ENCODE measurements at regions not wholly inside any gene's neighbourhood (a gene's known extent, or its start where the extent isn't known, plus 50 kb on each side); places are given as distances from the start of the nearest gene placed in this dataset.
"Not testable (repeated sequence)": the region's sequence is repeated elsewhere in the genome, so short reads cannot be mapped to it uniquely, and the experiment has no call there.

DNA sequence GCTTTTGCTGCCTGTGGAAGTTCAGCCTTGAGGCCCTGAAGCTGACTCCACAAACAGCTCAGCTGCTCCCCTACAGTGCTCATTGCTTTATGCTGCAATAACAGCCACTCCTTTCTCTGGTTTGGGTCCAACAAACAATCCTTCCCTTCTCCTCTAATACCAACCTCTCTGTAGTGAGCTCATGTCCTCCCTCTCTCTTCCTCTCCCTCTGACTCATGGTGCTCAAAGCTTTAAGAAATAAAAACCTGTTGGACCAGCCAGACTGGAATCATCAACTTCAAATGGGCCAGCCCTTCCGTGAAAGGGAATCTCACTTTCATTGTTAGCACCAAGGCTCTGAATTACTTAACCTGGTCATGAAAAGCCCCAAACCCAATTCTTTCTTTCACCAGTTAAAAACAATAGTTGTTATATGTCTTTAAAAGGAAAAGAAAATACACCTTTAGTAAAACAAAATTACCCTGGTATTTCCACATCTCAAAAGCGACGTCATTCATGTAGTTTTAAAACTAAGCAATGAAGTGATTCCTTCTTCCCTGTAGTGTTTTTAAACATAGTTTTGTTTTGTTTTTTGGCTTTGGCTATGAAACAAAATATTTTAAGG lies 126.4 kb downstream of the DUSP6 start:
- DNase-seq, result peak in 1 of 4 experiments; percentile 22

DNA sequence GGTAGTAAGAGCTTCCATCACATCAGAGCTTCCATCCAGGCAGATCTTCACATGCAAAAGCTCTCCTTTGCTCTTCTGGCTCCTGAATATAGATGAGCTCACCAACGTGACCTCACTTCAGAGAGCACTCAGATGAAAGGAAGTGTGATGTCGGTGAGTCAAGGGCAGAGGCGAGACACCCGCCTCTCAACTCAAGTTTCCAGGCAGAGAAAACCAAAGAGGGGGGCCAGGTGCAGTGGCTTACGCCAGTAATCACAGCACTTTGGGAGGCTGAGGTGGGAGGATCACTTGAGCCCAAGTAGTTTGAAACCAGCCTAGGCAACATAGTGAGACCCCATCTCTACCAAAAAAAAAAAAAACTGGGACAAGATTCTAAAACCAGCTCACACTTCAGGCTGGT lies 126.9 kb downstream of the DUSP6 start:
- peak; percentile 19 to 35 (median 22) for DNase-seq

DNA sequence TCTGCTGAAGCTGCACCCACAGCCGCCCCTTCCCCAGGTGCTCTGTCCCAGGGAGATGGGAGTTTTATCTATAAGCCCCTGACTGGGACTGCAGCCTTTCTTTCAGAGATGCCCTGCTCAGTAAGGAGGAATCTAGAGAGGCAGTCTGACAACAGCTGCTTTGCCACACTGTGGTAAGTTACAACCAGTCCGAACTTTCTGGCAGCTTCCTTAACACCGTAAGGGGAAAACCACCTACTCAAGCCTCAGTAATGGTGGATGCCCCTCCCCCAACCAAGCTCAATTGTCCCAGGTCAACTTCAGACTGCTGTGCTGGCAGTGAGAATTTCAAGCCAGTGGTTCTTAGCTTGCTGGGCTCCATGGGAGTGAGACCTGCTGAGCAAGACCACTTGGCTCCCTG lies 129.7 kb downstream of the DUSP6 start:
- DNase-seq, result not testable (repeated sequence)

DNA sequence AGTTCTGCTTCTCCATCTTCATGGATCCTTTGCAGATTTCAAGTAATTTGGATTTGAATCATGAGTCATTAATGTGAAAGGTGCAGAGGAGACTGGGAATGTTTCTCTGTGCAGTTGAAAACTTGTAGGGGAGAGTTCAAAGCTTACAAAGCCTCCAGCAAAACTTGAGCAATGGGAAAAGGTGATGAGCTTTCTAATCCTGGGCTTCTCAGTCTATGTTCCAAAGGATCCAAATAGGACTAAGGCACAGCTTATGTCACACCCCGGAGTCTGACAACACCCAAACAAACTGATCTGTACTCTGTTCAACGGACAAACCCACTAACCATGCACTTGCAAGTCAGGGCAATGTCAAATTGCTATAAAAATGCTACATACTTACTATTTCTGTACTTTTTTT lies 134.8 kb downstream of the DUSP6 start:
- DNase-seq, result no peak

DNA sequence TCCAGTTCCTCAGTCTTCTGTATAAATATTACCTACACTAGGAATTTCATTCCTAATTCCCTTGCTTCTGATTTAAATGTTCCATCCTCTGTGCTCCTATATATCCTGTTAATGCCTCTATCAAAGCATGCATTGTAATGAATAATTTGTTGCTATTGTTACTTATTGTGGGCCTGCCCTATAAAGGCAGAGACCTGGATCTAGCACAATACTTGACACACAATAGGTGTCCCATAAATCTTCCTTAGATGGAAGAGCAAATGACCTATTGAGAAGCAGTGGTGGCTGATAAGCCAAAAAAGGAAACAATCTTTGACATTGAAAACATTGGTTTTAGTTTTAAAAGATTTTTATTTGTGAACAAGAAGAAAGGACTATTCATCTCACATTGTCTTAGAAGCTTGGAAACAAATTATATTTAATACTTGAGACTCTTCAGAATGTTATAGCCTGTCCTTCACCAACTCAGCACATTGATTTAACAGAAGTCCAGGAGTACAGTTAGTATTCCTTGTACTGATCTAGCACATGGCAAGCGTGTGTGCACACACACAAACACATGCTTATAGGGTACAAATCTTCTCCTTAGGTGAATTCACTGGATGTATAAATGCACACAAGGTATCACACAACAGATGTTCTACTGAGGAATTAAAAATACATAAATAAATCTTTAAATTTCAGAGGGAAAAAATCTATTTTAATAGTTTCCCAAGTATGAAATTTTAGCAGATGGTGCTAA lies 135.9 kb downstream of the DUSP6 start:
- no peak for DNase-seq

DNA sequence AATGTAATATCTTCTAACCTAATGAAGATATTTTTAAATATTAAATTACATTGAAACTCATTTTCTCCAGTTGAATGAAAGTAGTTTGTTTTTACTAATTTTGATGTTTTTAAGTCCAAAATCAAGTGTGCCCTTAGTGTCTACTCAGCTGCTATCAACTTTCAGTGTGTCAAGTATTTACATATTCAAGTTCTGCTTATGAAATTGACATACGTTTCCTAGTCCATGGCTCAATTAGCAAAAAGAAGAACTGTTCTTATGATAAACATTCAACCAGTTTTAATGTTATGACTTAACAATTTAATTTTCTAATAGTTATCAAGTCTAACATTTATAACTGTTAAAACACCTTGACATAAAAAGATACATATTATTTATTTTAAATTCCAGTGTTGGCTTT lies 137.1 kb downstream of the DUSP6 start:
- no peak for DNase-seq

DNA sequence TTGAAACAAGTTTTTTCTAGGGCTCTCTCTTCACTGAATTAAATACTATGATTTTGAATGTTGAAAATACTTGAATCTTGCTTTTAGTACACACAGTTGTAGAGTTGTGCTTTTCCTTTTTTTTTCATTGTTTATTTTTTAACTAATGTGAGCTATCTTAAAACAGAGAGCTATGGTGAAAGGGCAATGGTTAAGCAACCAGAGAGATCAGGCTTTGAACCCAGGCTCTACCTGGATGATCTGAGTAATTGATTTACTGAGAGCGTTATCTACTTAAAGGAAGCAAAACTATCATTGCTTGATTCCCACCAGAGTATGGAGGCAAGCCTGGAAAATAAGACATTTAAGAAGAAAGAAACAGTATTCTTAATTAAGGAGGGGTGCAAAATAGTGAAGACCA lies 138.6 kb downstream of the DUSP6 start:
- no peak for DNase-seq

DNA sequence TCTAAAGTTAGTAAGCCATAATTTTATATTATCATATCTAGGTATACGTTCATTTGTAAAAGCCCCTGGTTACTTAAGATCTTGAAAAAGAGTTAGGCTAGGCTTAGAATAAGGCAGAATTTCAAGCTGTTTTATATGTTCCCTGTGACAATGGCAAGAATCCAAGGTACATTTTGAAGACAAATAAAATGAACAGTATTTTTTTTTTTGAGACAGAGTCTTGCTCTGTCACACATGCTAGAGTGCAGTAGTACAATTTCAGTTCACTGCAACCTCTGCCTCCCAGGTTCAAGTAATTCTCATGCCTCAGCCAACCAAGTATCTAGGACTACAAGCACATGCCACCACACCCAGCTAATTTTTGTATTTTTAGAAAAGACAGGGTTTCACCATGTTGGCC lies 139.2 kb downstream of the DUSP6 start:
- no peak for DNase-seq

DNA sequence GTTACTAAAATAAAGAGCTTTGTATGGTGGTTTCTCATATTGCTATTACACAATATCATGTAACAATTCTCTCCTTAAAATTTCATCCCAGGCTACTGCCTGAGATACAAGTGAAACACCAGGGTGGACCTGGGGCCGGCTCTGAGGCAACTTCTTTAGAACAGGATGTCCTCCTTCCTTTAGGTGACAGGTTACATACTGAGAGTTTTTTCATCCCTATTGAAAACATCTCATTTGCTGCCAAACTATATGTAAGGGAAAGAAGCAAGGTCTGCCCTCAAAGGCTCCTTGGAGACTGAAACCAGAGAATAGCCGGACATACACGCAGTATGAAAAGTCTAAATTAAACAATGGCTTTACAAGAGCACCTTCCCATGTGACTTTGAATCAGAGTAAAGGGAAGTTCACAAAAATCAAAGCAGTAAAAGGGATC lies 139.9 kb downstream of the DUSP6 start:
- no peak for DNase-seq

DNA sequence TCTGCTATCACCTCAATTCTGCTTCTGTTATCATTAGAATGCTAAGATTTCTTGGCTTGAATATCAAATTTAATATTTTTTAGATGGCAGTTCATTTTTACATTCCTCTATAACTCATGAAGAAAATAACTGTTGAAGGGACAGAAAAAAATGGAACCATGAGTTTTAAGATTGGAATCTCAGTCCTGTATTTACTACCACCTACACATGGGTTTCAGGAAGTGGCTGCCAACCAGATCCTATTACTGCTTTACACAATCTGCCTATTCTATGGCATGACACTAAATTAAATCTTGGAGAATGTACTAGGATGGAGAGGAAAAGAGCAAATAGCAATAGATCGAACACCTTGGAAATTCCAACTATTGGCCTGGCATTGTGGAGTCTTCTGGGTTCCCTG lies 140.8 kb downstream of the DUSP6 start:
- DNase-seq, result no peak

DNA sequence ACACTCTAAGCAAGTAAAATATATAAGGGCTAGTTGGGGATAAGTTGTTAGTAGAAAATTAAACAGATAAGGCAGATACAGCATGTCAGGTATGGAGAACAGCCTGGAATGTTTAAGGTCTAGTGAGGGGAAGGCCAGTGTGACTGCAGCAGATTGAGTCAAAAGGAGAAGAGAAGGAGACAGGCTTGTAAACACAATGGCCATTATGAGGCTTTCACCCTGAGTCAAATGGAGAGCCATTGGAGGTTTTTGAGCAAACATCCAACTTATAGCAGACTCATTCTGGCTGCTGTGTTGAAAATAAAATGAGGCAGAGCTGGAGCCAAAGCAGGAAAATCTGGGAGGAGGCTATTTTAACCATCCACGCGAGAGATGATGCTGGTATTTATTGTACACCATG lies 142.0 kb downstream of the DUSP6 start:
- no peak for DNase-seq

DNA sequence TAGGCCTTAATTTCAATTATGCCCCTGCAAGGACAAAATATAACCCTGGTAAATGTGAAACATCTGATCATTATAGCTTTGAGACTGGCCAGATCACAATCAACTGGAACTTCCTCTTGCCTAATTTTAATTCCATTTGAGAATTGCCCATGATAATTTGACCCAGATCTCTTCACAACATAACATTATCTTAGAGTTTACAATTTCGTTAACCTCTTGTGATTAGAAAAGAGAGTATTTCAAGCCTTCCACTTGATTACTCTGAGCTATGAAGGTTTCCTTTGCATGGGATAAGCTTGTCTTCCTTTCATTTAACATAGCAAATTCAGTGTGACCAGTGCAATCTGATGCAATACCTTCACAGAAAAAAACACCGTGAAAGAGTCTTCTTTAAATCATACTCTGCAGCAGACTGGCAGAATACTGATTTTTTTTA lies 143.6 kb downstream of the DUSP6 start:
- DNase-seq, result no peak

DNA sequence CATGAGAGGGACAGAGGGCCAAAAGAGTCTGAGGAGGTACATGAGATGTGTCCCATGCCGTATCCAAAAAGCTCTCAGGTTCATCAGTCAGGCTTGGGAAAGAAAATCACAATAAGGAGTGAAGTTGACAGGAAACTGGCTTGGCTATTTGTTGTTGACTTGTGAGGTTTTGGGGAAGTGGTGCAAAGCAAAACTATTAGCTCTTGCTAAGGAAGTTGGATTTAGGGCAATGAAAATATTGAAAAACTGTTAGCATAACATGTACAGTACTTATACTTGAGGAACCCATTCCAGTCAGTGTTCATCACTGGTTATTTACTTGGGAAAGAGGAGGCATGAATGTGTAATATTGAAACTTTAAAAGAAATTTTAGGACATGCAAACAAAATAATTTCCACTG lies 145.9 kb downstream of the DUSP6 start:
- no peak for DNase-seq

DNA sequence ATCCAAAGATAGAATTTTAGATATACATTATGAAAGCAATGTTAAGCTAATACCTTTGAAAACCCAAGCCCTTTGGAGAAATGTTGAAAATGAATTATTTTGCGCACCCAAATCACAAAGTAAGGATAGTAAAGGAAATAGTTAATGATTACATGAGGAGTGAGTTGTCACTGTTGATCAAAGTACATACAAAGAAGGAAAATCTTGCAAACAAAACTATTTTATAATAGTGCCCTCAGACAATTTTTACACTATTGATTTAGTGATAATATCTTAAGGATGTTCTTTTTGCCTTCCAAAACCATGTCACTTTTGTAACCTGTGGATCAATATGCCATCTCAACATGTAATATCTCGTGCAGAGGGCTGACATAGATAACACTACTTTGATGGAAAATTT lies 146.8 kb downstream of the DUSP6 start:
- no peak for DNase-seq

DNA sequence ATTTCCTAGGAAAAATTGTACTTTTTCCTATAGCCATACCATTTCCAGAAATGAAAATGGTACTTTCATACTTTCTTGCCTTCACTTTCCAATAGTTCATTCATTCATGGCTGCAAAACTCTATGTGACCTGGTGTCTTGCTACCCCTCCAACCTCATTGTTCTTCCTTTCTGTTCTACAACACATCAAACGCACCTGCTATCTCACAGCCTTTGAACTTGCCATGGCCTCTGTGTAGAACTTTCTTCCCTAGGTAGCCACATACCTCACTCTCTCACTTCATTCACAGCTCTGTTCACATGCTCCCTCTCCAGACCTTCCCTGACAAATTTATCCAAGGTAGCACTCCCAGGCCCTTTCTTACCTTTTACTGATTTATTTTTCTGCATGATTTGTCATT lies 149.2 kb downstream of the DUSP6 start:
- DNase-seq, result no peak

DNA sequence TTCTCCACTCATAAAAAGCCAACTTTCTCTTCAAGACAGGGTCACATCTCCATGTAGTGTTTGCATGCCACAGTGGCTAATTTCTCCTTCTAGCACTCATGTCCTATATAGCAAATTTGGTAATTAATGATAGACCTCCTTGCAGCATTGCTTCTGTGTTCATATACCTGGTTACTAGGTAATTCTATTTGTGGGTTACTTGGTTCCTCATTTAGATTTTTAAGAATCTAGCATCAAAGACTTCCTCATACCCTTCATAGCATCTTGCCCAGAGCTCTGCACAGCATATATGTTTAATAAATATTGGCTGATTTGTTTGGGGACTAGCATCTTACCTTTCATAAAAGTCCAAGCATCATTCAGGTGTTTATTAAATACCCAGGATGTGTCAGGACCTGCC lies 152.1 kb downstream of the DUSP6 start:
- DNase-seq, result no peak

DNA sequence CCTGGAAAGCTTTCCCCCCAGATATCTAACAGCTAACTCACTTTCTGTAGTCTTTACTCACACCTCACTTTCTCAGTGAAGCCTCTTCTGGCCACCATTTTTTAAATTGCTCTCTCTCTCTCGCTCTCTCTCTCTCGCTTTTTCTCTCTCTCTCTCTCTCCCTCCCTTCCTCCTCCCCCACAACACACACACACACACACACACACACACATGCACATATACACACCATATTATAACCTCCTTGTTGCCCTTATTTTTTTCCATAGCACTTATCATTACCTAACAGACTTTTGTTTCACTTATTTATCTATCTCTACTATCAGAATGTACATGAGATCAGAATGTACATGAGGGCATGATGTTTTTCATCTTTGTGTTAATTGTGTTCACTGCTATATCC lies 156.8 kb downstream of the DUSP6 start:
- DNase-seq, result no peak

DNA sequence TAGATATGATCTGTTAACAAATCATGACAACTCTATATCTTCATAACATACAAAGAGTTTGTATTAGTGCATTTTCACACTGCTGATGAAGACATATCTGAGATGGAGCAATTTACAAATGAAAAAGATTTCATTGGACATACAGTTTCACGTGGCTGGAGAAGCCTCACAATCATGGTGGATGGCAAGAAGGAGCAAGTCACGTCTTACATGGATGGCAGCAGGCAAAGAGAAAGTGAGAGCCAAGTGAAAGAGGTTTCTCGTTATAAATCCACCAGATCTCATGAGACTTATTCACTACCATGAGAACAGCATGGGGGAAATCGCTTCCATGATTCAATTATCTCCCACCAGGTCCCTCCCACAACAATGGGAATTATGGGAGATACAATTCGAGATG lies 157.6 kb downstream of the DUSP6 start:
- no peak for DNase-seq

DNA sequence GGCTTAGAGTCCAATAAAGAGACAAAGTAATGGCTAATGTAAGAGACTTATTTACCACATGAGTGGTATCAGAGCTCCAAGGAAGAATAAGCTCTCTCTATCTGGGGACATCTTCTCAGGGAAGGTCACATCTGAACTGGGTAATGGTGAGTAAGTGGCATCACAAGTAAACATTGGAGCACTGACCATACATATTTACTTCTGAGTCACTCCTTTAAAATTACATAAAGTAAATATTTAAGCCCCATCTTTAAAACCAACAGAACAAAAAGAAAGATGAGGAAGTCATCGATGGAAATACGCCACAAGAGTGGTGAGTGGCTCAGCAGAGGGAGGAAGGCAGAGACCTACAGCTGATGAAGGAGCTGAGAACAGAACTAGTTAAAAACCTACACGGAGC lies 159.9 kb downstream of the DUSP6 start:
- no peak for DNase-seq

DNA sequence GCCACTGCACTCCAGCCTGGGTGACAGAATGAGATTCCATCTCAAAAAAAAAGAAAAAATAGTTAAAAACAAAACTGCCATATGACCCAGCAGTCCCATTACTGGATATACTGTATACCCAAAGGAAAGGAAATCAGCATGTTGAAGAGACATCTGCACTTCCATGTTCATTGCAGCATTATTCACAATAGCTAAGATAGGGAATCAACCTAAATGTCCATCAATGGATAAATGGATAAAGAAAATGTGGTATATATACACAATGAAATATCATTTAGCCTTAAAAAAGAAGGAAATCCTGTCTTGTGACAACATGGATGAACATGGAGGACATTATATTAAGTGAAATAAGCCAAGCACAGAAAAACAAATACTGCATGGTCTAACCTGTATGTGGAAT lies 160.7 kb downstream of the DUSP6 start:
- DNase-seq, result not testable (repeated sequence)

DNA sequence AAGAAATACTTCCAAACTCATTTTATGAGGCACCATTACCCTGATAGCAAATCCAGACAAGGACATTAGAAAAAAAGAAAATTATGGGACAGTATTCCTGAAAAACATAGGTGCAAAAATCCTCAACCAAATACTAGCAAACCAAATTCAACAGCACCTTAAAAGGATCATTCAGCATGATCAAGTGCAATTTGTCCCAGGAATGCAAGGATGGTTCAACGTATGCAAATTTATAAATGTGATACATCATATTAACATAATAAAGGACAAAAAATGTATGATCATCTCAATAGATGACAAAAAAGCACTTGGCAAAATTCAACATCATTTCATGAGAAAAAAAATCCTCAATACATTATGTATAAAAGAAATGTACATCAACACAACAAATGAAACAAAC lies 162.9 kb downstream of the DUSP6 start:
- no peak for DNase-seq

DNA sequence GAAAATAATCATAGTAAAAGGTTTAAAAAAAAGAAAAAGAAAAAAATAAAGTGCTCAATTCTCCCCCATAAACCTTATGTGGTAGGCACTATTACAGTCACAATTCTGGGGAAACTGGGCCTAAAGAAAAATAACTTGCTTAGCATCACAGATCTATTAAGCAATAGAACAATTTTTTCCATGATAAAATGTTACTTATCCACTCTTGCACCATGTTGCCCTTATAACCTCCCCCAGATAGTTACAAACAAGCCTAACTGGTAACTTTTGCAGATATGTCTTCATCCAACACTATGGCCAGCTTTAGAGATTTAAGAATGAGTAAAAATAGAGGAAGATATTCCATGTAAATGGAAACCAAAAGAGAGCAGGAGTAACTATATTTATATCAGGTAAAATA lies 164.8 kb downstream of the DUSP6 start:
- no peak for DNase-seq

DNA sequence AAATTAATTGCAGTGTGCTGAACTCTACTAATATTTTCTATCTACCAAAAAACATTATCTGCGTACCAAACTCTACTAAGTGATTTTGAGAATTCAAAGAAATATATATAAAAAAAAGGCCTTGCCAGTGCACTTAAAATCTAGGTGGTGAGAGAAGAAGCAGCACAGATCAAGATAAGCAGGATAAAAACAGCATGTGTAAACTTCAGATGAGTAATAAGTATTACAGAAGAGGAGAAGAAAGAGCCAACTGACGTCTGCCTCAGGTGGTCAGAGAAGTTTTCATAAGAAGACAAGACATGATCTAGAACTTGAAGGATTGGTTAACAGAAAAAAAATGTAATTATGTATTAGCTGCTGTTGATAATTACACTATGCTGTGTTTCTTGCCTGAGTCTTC lies 166.4 kb downstream of the DUSP6 start:
- no peak for DNase-seq

DNA sequence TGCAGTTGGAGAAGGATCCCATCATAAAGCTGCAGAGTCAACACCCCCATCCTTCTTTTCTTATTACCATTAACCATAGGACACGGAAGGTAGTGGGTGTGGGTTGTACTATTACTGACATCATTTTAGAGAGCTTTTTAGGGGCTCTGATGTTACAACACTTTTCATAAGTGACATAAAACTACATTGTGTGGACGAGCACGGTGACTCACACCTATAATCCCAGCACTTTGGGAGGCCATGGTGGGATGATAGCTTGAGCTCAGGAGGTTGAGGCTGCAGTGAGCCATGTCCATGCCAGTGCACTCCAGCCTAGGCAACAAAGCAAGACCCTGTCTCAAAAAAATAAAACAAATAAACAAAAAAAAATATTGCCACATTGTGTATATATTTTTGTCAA lies 167.1 kb downstream of the DUSP6 start:
- no peak for DNase-seq

DNA sequence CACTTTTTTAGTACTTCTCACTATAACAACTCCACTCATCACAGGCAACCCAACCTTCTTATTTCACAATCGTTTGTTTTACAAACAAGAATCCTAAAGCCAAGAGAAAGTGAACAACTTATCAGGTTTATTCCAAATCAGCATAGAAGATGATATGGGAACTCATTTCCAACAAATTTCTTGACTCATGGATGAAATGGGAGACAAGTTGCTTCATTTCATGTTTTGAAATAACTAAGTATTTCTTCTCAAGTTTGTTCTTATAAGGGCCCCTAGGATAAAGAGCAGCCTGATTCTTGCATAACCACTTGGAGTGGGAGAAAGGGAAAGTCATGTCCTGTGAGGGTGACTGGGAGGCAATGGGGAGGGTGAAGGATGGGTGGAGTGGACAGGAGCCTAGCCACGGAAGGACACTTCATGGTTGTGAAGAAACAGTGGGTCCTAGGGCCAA lies 168.3 kb downstream of the DUSP6 start:
- DNase-seq, result no peak

All from activated naive CD4-positive, alpha-beta T cell (primary cell).